Neural crest cell (in vitro differentiated cells): ENCODE measurements at regions not wholly inside any gene's neighbourhood (a gene's known extent, or its start where the extent isn't known, plus 50 kb on each side); places are given as distances from the start of the nearest gene placed in this dataset.

Source experiments
- DNase-seq: peaks from one replicate; pipeline ENCODE4 v3.0.0; 2021; ENCODE audit warnings: low read depth, mixed read lengths, low spot score
- H3K27ac Mint-ChIP-seq: one replicate; pipeline ENCODE4 v1.8.0; 2021; ENCODE audit warnings: mild to moderate bottlenecking, mixed read lengths; ENCODE audit not compliant: unreplicated experiment
- H3K27me3 Mint-ChIP-seq: 2 replicates; pipeline ENCODE4 v1.8.0; 2021; ENCODE audit warnings: low read depth, mild to moderate bottlenecking, mixed read lengths
- H3K36me3 Mint-ChIP-seq: 2 replicates; pipeline ENCODE4 v1.8.0; 2021; ENCODE audit warnings: low read depth, mild to moderate bottlenecking, mixed read lengths
- H3K4me1 Mint-ChIP-seq: 2 replicates; pipeline ENCODE4 v1.8.0; 2021; ENCODE audit warnings: mixed read lengths
- H3K4me3 Mint-ChIP-seq: one replicate; pipeline ENCODE4 v1.8.0; 2021; ENCODE audit warnings: mild to moderate bottlenecking, mixed read lengths
- H3K9me3 Mint-ChIP-seq: 2 replicates; pipeline ENCODE4 v1.8.0; 2021; ENCODE audit warnings: mixed read lengths
- TF ChIP-seq, protein P1 (sequence below): fragments of 200-600 bp; sonication (generic); conservative IDR thresholded peaks from 2 replicates; pipeline ENCODE4 v1.5.0; 2021; ENCODE audit warnings: antibody characterized with exemption, mild to moderate bottlenecking

DNA sequence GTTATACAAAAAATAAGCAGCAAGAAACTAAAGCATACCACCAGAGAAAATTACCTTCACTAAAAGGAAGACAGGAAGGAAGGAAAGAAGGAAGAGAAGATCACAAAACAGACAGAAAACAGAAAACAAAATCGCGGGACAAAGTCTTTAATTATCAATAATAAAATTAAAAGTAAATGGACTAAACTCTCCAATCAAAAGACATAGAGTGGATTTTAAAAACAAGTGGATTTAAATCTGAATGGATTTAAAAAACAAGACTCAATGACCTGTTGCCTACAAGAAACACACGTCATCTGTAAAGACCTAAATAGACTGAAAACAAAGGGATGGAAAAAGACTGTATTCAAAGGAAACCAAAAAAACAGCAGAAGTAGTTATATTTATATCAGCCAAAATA, 75.7 kb upstream of the MAGI3 start:
- H3K36me3 Mint-ChIP-seq, result peaks cover 6% of the 10 kb centered on the region
- peaks cover 14% of the 10 kb centered on the region for H3K9me3 Mint-ChIP-seq
- no peaks in the 10 kb centered on the region for H3K27me3 Mint-ChIP-seq
- no peak overlapping the region for H3K4me3 Mint-ChIP-seq
- H3K4me1 Mint-ChIP-seq, result no peaks in the 10 kb centered on the region
- no peak overlapping the region for H3K27ac Mint-ChIP-seq
- no peak for DNase-seq
- TF ChIP-seq, protein P1, sequence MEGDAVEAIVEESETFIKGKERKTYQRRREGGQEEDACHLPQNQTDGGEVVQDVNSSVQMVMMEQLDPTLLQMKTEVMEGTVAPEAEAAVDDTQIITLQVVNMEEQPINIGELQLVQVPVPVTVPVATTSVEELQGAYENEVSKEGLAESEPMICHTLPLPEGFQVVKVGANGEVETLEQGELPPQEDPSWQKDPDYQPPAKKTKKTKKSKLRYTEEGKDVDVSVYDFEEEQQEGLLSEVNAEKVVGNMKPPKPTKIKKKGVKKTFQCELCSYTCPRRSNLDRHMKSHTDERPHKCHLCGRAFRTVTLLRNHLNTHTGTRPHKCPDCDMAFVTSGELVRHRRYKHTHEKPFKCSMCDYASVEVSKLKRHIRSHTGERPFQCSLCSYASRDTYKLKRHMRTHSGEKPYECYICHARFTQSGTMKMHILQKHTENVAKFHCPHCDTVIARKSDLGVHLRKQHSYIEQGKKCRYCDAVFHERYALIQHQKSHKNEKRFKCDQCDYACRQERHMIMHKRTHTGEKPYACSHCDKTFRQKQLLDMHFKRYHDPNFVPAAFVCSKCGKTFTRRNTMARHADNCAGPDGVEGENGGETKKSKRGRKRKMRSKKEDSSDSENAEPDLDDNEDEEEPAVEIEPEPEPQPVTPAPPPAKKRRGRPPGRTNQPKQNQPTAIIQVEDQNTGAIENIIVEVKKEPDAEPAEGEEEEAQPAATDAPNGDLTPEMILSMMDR, result no peak

DNA sequence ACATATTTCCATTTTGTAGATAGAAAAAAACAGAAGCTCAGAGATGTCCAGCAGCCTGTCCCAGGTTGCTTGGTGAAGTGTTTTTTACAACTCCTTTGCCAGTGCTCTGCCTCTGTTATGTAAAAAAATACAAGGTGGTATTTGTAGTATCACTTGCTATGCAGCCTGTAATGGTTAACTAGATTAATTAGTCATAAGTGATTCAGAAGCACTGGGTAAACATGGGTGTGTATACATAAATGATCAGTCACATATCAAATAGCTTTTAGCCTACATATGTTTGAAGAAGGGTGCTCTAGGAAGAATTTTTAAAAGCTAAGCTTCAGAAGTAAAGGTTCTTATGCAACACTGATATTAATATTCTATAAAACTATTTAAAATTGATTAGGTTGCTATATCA, 70.0 kb upstream of the MAGI3 start:
- TF ChIP-seq, protein P1, result no peak
- no peak overlapping the region for H3K27ac Mint-ChIP-seq
- H3K27me3 Mint-ChIP-seq, result no peaks in the 10 kb centered on the region
- H3K9me3 Mint-ChIP-seq, result peaks cover 3% of the 10 kb centered on the region
- H3K4me3 Mint-ChIP-seq, result no peak overlapping the region
- H3K4me1 Mint-ChIP-seq, result no peaks in the 10 kb centered on the region
- no peak for DNase-seq
- no peaks in the 10 kb centered on the region for H3K36me3 Mint-ChIP-seq

DNA sequence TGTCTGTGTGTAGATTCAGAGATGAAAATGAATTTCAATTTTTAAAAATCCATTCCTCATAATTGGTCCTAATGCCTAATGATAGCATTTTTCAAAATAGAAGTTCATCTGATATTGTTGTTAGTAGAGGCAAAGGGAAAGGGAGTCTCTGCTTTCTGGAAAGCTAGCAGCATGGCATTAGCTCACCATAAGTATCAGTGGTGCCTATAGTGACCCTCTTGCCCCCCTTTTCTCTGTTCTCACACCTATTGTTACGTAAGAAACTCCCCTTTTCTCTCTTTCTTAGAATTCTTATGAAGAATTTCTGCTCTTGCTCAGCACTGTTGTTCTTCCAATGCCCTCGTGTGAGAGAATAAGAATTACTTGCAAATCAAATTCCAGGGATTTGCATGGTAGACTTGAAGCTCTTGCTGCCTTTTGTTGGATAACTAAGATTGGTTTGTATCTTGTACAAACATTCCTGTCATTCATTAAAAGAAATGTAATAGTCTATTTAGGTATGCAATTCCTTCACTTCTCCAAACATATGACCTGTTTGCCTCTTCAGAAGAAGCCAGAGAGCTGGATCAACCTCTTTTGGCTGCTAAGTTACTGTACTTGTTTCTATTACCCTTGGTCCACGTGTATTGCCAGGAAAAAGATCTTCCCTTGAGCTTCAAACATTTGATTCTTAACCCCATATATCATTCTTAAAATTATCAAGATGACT, 69.2 kb upstream of the MAGI3 start:
- Mint-ChIP-seq H3K36me3 (no peaks in the 10 kb centered on the region), H3K27ac (no peak overlapping the region), H3K9me3 (no peaks in the 10 kb centered on the region)

DNA sequence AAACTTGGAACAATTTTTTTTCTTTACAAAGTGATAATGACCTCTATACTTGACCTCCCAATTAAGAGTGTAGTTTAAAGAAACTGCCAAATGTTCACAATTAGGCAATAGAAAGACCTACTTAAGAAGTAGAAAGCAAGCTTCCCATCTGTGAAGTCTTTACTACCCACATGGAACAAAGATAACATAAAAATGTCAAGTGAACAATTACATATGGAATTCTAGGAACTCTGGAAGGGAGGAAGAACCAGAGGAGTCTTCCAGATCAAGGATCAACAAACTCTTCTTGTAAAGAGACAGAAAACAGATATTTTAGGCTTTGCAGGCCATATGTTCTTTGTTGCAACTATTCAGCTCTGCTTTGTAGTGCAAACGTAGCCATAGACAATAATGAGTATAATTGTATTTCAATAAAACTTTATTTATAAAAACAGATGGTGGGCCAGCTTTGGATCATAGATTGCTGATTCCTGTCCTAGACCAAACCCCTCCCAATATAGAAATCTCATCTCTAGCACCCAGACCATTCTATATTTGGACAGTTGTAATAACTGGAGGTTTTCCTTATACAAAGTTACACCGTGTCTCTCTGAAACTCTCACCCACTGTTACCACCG, 68.4 kb upstream of the MAGI3 start:
- no peaks in the 10 kb centered on the region for H3K4me1 Mint-ChIP-seq
- no peak for DNase-seq
- H3K27me3 Mint-ChIP-seq, result no peaks in the 10 kb centered on the region
- no peaks in the 10 kb centered on the region for H3K9me3 Mint-ChIP-seq
- H3K4me3 Mint-ChIP-seq, result no peak overlapping the region
- no peak overlapping the region for H3K27ac Mint-ChIP-seq
- TF ChIP-seq, protein P1, result no peak
- H3K36me3 Mint-ChIP-seq, result no peaks in the 10 kb centered on the region

More for the DNA sequence above, 69.2 kb upstream of the MAGI3 start:
- no peaks in the 10 kb centered on the region for H3K27me3 Mint-ChIP-seq
- H3K4me3 Mint-ChIP-seq, result no peak overlapping the region
- TF ChIP-seq, protein P1, result no peak
- DNase-seq, result no peak
- no peaks in the 10 kb centered on the region for H3K4me1 Mint-ChIP-seq

DNA sequence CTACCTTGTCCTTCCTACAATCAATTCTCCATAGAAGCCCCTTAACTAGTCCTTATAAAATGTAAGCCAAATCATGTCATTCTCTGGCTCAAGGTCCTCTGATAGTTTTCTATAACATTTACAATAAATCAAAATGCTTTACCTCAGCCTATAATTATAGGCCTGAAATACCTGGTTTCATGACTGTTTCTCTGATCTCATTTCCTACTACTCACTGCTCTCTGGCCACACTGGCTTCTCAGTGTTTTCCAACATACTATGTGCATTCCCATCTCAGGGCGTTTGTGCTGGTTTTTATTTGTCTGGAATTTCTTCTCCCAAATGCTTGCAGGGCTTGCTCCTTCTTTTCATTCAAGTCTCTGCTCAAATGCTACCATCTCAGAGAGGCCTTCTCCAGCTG, 67.9 kb upstream of the MAGI3 start:
- Mint-ChIP-seq H3K36me3 (no peaks in the 10 kb centered on the region), H3K9me3 (no peaks in the 10 kb centered on the region), H3K4me3 (no peak overlapping the region), H3K27ac (no peak overlapping the region), H3K27me3 (no peaks in the 10 kb centered on the region), H3K4me1 (no peaks in the 10 kb centered on the region)
- DNase-seq, result no peak
- TF ChIP-seq, protein P1, result no peak
